Mesenchymal stem cell (in vitro differentiated cells and primary cell): ENCODE measurements at regions not wholly inside any gene's neighbourhood (a gene's known extent, or its start where the extent isn't known, plus 50 kb on each side); places are given as distances from the start of the nearest gene placed in this dataset.

ENCODE experiments used
- DNase-seq: peaks from one replicate; pipeline ENCODE4 v3.0.0-alpha.2; 2013
- H2AFZ ChIP-seq: one replicate; pipeline ENCODE4 v1.6.1; 2013; ENCODE audit warnings: low read depth, mild to moderate bottlenecking, control low read depth, inconsistent platforms, low read length, moderate library complexity
- H2AK5ac ChIP-seq: 2 replicates; pipeline ENCODE4 v1.6.1; 2013; ENCODE audit warnings: low read length, moderate library complexity, mild to moderate bottlenecking, inconsistent platforms; ENCODE audit not compliant: severe bottlenecking
- H2BK120ac ChIP-seq: one replicate; pipeline ENCODE4 v1.6.1; 2013; ENCODE audit warnings: low read depth, mild to moderate bottlenecking, inconsistent platforms, low read length, moderate library complexity
- H2BK12ac ChIP-seq, 2 experiments: one replicate each; pipeline ENCODE4 v1.6.1; 2013; ENCODE audit warnings: inconsistent platforms in 2 of 2, low read length in 2 of 2, mild to moderate bottlenecking in 2 of 2, moderate library complexity in 2 of 2, control low read depth in 1 of 2
- H2BK15ac ChIP-seq: one replicate; pipeline ENCODE4 v1.6.1; 2013; ENCODE audit warnings: mild to moderate bottlenecking, low read depth, inconsistent platforms; ENCODE audit not compliant: poor library complexity, severe bottlenecking
- H2BK5ac ChIP-seq: 2 replicates; pipeline ENCODE4 v1.6.1; 2013; ENCODE audit warnings: low read depth, mild to moderate bottlenecking, low read length, control low read depth, inconsistent platforms; ENCODE audit not compliant: poor library complexity, severe bottlenecking
- H3K14ac ChIP-seq, 2 experiments: one replicate each; pipeline ENCODE4 v1.6.1; 2013; ENCODE audit warnings: inconsistent platforms in 2 of 2, low read length in 2 of 2, control low read depth in 1 of 2, mild to moderate bottlenecking in 1 of 2, moderate library complexity in 1 of 2
- H3K18ac ChIP-seq, 2 experiments: one replicate each; pipeline ENCODE4 v1.6.1; 2013; ENCODE audit warnings: inconsistent platforms in 2 of 2, low read length in 2 of 2, control low read depth in 1 of 2, low read depth in 1 of 2, mild to moderate bottlenecking in 1 of 2
- H3K23ac ChIP-seq, 2 experiments: one replicate each; pipeline ENCODE4 v1.6.1; 2013; ENCODE audit warnings: inconsistent platforms in 2 of 2, low read length in 2 of 2, mild to moderate bottlenecking in 2 of 2, moderate library complexity in 2 of 2, control low read depth in 1 of 2
- H3K27ac ChIP-seq: 2 replicates; pipeline ENCODE4 v1.5.1; 2013; ENCODE audit warnings: mild to moderate bottlenecking, moderate library complexity, low read length, control low read depth, inconsistent platforms; ENCODE audit not compliant: poor library complexity, severe bottlenecking
- H3K27me3 ChIP-seq, 2 experiments: 2 replicates each; pipeline versions ENCODE4 v1.6.1 to v1.7.0; 2013; ENCODE audit warnings: low read length in 2 of 2, mild to moderate bottlenecking in 2 of 2, moderate library complexity in 2 of 2, control low read depth in 1 of 2, inconsistent platforms in 1 of 2; ENCODE audit not compliant: control insufficient read depth in 1 of 2, insufficient read depth in 1 of 2
- H3K36me3 ChIP-seq, 2 experiments: 2 replicates each; pipeline versions ENCODE4 v1.6.1 to v1.7.0; 2013; ENCODE audit warnings: low read length in 2 of 2, control low read depth in 1 of 2, inconsistent platforms in 1 of 2, low read depth in 1 of 2, mild to moderate bottlenecking in 1 of 2; ENCODE audit not compliant: insufficient read depth in 2 of 2, control insufficient read depth in 1 of 2
- H3K4ac ChIP-seq, 2 experiments: one replicate each; pipeline ENCODE4 v1.6.1; 2013; ENCODE audit warnings: inconsistent platforms in 2 of 2, low read length in 2 of 2, mild to moderate bottlenecking in 2 of 2, moderate library complexity in 2 of 2, control low read depth in 1 of 2, low read depth in 1 of 2
- H3K4me1 ChIP-seq: 2 replicates; pipeline ENCODE4 v1.6.1; 2013; ENCODE audit warnings: low read depth, low read length, control low read depth; ENCODE audit not compliant: control insufficient read depth, insufficient read depth
- H3K4me2 ChIP-seq: 2 replicates; pipeline ENCODE4 v1.6.1; 2013; ENCODE audit warnings: low read length, mild to moderate bottlenecking, inconsistent platforms; ENCODE audit not compliant: poor library complexity, severe bottlenecking
- H3K4me3 ChIP-seq, 2 experiments: 2 replicates each; pipeline versions ENCODE4 v1.5.1 to v1.7.0; 2013; ENCODE audit warnings: low read length in 2 of 2, mild to moderate bottlenecking in 2 of 2, control low read depth in 1 of 2, low read depth in 1 of 2; ENCODE audit not compliant: insufficient read depth in 1 of 2
- H3K79me1 ChIP-seq: replicated peaks from 2 replicates; pipeline ENCODE4 v1.6.1; 2013; ENCODE audit warnings: mild to moderate bottlenecking, control low read depth, low read length, inconsistent platforms; ENCODE audit not compliant: poor library complexity, severe bottlenecking
- H3K9ac ChIP-seq: 2 replicates; pipeline ENCODE4 v1.7.0; 2013; ENCODE audit warnings: mild to moderate bottlenecking, low read length, moderate library complexity
- H3K9me3 ChIP-seq: 2 replicates; pipeline ENCODE4 v1.7.0; 2013; ENCODE audit warnings: mild to moderate bottlenecking, low read length; ENCODE audit not compliant: control insufficient read depth
- H4K8ac ChIP-seq: one replicate; pipeline ENCODE4 v1.6.1; 2013; ENCODE audit warnings: inconsistent platforms, mild to moderate bottlenecking, low read length, moderate library complexity
- H4K91ac ChIP-seq: one replicate; pipeline ENCODE4 v1.6.1; 2013; ENCODE audit warnings: mild to moderate bottlenecking, low read length, inconsistent platforms
- WGBS: methylation state at CpG from one replicate; pipeline ENCODE4 v1.1.7; 2013; ENCODE audit warnings: mixed read lengths; 5-methylcytosine and 5-hydroxymethylcytosine counted together

DNA sequence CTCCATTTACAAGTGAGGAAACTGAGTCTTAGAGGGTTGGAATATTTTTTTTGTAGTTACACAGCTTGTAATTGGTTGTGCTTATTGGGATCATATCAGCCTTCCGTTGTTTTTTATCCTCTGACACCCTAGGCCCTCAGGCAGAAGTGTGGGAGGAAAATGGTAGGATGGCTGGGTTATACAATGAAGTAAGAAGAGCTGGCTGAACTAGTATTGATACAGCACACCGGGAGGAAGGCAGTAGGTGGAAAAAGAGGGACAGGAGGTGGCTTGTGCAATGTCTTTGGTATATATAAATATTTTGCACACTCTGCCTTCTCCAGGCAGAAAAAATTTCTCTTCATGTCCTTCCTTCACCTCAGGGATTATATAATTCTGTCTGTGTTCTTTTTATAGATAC lies 214.3 kb upstream of the SGO1 start:
- no peaks in the 10 kb centered on the region for H3K4me1 ChIP-seq
- no peak overlapping the region for H3K27ac ChIP-seq
- no peak overlapping the region for H4K8ac ChIP-seq
- H3K18ac ChIP-seq: no peak overlapping the region
- no peak overlapping the region for H2BK15ac ChIP-seq
- no peak overlapping the region for H3K23ac ChIP-seq
- no peak overlapping the region for H3K4ac ChIP-seq
- WGBS: 93% methylated on average over 1 of the region's 2 CpGs
- H4K91ac ChIP-seq: no peak overlapping the region
- DNase-seq: no peak
- no peak overlapping the region for H2BK12ac ChIP-seq
- no peak overlapping the region for H2AK5ac ChIP-seq
- no peak overlapping the region for H3K4me2 ChIP-seq
- no peak overlapping the region for H3K14ac ChIP-seq
- H2BK120ac ChIP-seq: no peak overlapping the region
- H3K36me3 ChIP-seq: no peaks in the 10 kb centered on the region
- H3K79me1 ChIP-seq: no peaks in the 10 kb centered on the region
- no peaks in the 10 kb centered on the region for H3K27me3 ChIP-seq
- no peak overlapping the region for H3K9ac ChIP-seq
- no peak overlapping the region for H3K4me3 ChIP-seq
- peaks cover 1% of the 10 kb centered on the region for H3K9me3 ChIP-seq
- H2BK5ac ChIP-seq: no peak overlapping the region
- H2AFZ ChIP-seq: no peak overlapping the region

DNA sequence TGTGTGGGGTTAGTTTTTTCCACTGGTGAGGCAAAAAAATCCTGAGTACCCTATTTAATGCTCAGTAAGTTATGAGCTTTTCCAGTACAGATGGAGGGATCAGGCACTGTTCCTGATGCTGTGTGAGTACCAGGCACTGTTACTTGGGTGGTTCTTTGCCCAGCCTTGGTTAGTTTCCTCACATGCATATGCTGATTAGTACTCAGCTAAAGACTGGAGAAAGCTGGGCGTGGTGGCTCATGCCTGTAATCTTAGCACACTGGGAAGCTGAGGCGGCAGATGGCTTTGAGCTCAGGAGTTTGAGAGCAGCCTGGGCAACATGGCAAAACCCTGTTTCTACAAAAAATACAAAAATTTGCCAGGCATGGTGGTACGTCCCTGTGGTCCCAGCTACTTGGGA lies 210.3 kb upstream of the SGO1 start:
- Histone ChIP-seq H4K8ac (no peak overlapping the region), H3K27ac (no peak overlapping the region), H3K14ac (no peak overlapping the region), H3K4ac (no peak overlapping the region), H2BK120ac (no peak overlapping the region), H3K23ac (no peak overlapping the region), H3K4me2 (no peak overlapping the region), H3K36me3 (no peaks in the 10 kb centered on the region), H2BK15ac (no peak overlapping the region), H2BK5ac (no peak overlapping the region), H3K9me3 (peaks cover 3% of the 10 kb centered on the region), H4K91ac (no peak overlapping the region), H3K79me1 (no peaks in the 10 kb centered on the region), H3K27me3 (no peaks in the 10 kb centered on the region), H2BK12ac (no peak overlapping the region), H3K4me1 (no peaks in the 10 kb centered on the region), H3K18ac (no peak overlapping the region), H3K9ac (no peak overlapping the region), H3K4me3 (no peak overlapping the region), H2AFZ (no peak overlapping the region), H2AK5ac (no peak overlapping the region)
- DNase-seq: no peak
- WGBS: 60% methylated on average over 3 of the region's 3 CpGs

DNA sequence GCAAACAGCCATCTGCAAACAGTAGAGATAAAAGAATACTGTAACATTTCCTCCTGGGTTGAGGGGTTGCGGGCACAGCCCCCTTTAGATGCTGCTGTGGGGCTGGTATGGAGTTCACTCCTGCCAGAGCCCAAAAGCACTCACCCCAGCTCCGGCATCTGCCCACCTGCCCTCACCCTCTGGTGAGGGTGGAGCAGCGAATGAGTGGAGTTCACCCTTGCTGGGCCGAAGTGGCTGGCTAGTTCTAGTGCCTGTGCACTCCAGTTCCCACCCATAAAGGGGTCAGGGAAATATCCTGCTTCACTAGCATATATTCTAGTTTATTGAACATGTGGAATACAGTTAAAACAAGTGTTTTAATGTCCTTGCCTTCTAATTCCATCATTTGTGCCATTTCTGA lies 209.7 kb upstream of the SGO1 start:
- peaks cover 3% of the 10 kb centered on the region for H3K9me3 ChIP-seq
- H3K9ac ChIP-seq: no peak overlapping the region
- no peaks in the 10 kb centered on the region for H3K27me3 ChIP-seq
- no peak overlapping the region for H3K4ac ChIP-seq
- H4K91ac ChIP-seq: no peak overlapping the region
- 94% methylated on average over 2 of the region's 4 CpGs for WGBS
- no peak overlapping the region for H2BK15ac ChIP-seq
- no peak overlapping the region for H3K4me3 ChIP-seq
- H3K4me1 ChIP-seq: no peaks in the 10 kb centered on the region
- no peak overlapping the region for H2BK120ac ChIP-seq
- H3K4me2 ChIP-seq: no peak overlapping the region
- no peak overlapping the region for H3K18ac ChIP-seq
- no peak overlapping the region for H4K8ac ChIP-seq
- H2BK5ac ChIP-seq: no peak overlapping the region
- DNase-seq: no peak
- H3K36me3 ChIP-seq: no peaks in the 10 kb centered on the region
- no peak overlapping the region for H2AFZ ChIP-seq
- no peak overlapping the region for H2AK5ac ChIP-seq
- H3K14ac ChIP-seq: no peak overlapping the region
- H3K23ac ChIP-seq: no peak overlapping the region
- H2BK12ac ChIP-seq: no peak overlapping the region
- H3K79me1 ChIP-seq: no peaks in the 10 kb centered on the region
- no peak overlapping the region for H3K27ac ChIP-seq

DNA sequence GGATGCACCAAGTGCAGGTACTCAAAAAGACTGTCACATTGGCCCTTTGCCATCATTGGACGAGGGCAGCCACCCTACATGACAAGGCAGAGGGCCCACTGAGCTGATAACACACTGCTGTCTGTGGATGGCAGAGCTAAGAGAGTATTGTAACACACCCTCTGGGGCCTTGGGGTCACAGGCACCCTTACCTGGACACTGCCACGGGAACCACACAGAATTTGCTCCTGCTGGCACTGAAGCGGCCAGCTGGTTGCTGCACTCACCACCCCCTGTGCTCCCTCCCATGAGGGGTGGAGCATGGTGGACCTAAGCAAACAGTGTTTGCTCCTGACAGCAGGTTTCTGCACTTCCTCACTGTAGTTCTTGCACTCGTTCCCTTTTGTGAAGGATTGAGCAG lies 208.2 kb upstream of the SGO1 start:
- Histone ChIP-seq H3K4me1 (no peaks in the 10 kb centered on the region), H3K27ac (no peak overlapping the region), H4K91ac (no peak overlapping the region), H3K27me3 (no peaks in the 10 kb centered on the region), H3K9ac (no peak overlapping the region), H3K4me3 (no peak overlapping the region), H2AK5ac (no peak overlapping the region), H3K4ac (no peak overlapping the region), H3K36me3 (no peaks in the 10 kb centered on the region), H3K23ac (no peak overlapping the region), H2BK120ac (no peak overlapping the region), H3K4me2 (no peak overlapping the region), H3K9me3 (peaks cover 3% of the 10 kb centered on the region), H3K79me1 (no peaks in the 10 kb centered on the region), H2BK12ac (no peak overlapping the region), H3K14ac (no peak overlapping the region), H2BK15ac (no peak overlapping the region), H4K8ac (no peak overlapping the region), H2BK5ac (no peak overlapping the region), H2AFZ (no peak overlapping the region), H3K18ac (no peak overlapping the region)
- DNase-seq: no peak
- 49% methylated on average over 4 of the region's 4 CpGs for WGBS
